ENCODE measurements at regions not wholly inside any gene's neighbourhood (a gene's known extent, or its start where the extent isn't known, plus 50 kb on each side); places are given as distances from the start of the nearest gene placed in this dataset.

- no peak for DNase-seq
- H3K9me3 ChIP-seq = no peaks in the 10 kb centered on the region
- no peaks in the 10 kb centered on the region for H3K36me3 ChIP-seq
- H3K4me1 ChIP-seq = no peaks in the 10 kb centered on the region
- no peak overlapping the region for H3K4me3 ChIP-seq
- H3K27me3 ChIP-seq = no peaks in the 10 kb centered on the region
- no peak overlapping the region for H3K27ac ChIP-seq
- intact Hi-C loops (cut with DNase I; ENCODE audit: low total_unique reads) = no loop called here
- TF ChIP-seq CTCF (IDR thresholded peaks at IDR 0.05) = no peak
Observed at GRCh38 chr6:91171754-91172462, 585.0 kb upstream of the MAP3K7 start.

- Histone ChIP-seq H3K27ac (no peak overlapping the region), H3K4me1 (no peaks in the 10 kb centered on the region), H3K4me3 (no peak overlapping the region), H3K36me3 (no peaks in the 10 kb centered on the region), H3K27me3 (no peaks in the 10 kb centered on the region), H3K9me3 (no peaks in the 10 kb centered on the region)
- DNase-seq = no peak
- TF ChIP-seq CTCF (IDR thresholded peaks at IDR 0.05) = no peak
- intact Hi-C loops (cut with DNase I; ENCODE audit: low total_unique reads) = no loop called here
Observed at GRCh38 chr6:91167846-91168245, 581.0 kb upstream of the MAP3K7 start.

- Histone ChIP-seq H3K4me1 (no peaks in the 10 kb centered on the region), H3K27me3 (no peaks in the 10 kb centered on the region), H3K9me3 (no peaks in the 10 kb centered on the region), H3K27ac (no peak overlapping the region), H3K36me3 (no peaks in the 10 kb centered on the region), H3K4me3 (no peak overlapping the region)
- intact Hi-C loops (cut with DNase I; ENCODE audit: low total_unique reads) = no loop called here
- DNase-seq = no peak
- TF ChIP-seq CTCF (IDR thresholded peaks at IDR 0.05) = no peak
Observed at GRCh38 chr6:91166271-91167046, 579.6 kb upstream of the MAP3K7 start.

- Histone ChIP-seq H3K27me3 (no peaks in the 10 kb centered on the region), H3K4me1 (no peaks in the 10 kb centered on the region), H3K4me3 (no peak overlapping the region), H3K9me3 (no peaks in the 10 kb centered on the region), H3K27ac (no peak overlapping the region), H3K36me3 (no peaks in the 10 kb centered on the region)
- TF ChIP-seq CTCF (IDR thresholded peaks at IDR 0.05) = no peak
- intact Hi-C loops (cut with DNase I; ENCODE audit: low total_unique reads) = no loop called here
- DNase-seq = no peak
Observed at GRCh38 chr6:91164105-91164504, 577.2 kb upstream of the MAP3K7 start.

GRCh38 chr6:91161246-91161645 lies 574.4 kb upstream of the MAP3K7 start:
- intact Hi-C loops (cut with DNase I; ENCODE audit: low total_unique reads) = no loop called here
- no peaks in the 10 kb centered on the region for H3K9me3 ChIP-seq
- no peaks in the 10 kb centered on the region for H3K4me1 ChIP-seq

More at GRCh38 chr6:91161246-91161645, 574.4 kb upstream of the MAP3K7 start:
- no peaks in the 10 kb centered on the region for H3K27me3 ChIP-seq
- no peak for TF ChIP-seq CTCF (IDR thresholded peaks at IDR 0.05)
- no peaks in the 10 kb centered on the region for H3K36me3 ChIP-seq
- no peak overlapping the region for H3K27ac ChIP-seq
- no peak overlapping the region for H3K4me3 ChIP-seq
- no peak for DNase-seq
